H1 (cell line): ENCODE measurements at regions not wholly inside any gene's neighbourhood (a gene's known extent, or its start where the extent isn't known, plus 50 kb on each side); places are given as distances from the start of the nearest gene placed in this dataset.

Experiments used
- HDAC2 ChIP-seq, 2 experiments: fragments of 300-600 bp in 1 of 2; sonication (generic) in 1 of 2; IDR thresholded peaks; 2 replicates each; pipeline ENCODE4 v1.6.1; 2011 to 2012; ENCODE audit warnings: low read depth in 2 of 2, low read length in 2 of 2, mild to moderate bottlenecking in 2 of 2, moderate library complexity in 2 of 2, borderline replicate concordance in 1 of 2, inconsistent platforms in 1 of 2
- RBBP5 ChIP-seq: IDR thresholded peaks from 2 replicates; pipeline ENCODE4 v1.7.1; 2012; ENCODE audit warnings: low read depth, mild to moderate bottlenecking, inconsistent platforms, low read length, moderate library complexity, borderline replicate concordance
- SP1 ChIP-seq: IDR thresholded peaks from 2 replicates; pipeline ENCODE4 v1.6.1; 2011; ENCODE audit warnings: low read depth, low read length

DNA sequence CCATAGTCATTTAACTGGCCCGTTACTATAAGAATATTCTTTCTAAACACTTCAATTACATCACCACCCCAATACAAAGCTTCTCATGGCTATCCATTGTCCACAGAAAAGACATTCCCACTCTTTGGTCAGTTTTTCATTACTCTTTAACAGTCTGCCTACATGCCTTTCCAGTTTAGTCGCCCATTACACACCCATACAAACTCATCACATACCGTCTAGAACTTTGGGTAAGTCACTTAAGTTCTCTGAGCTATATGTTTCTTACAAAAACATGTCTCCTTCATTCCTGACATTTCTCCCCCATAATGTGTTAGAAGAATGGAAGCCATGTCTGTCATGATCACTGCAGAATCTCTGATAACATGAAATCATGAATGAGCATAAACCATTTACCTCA lies 108.2 kb upstream of the STK17B start (continued):
- no peak for TF ChIP-seq SP1
- no peak for TF ChIP-seq RBBP5
- TF ChIP-seq HDAC2 (IDR thresholded peaks at IDR 0.05; ENCODE audit: borderline replicate concordance in 1 of 2, low read depth in 2 of 2, low read length in 2 of 2): no peak
